ENCODE measurements at regions not wholly inside any gene's neighbourhood (a gene's known extent, or its start where the extent isn't known, plus 50 kb on each side); places are given as distances from the start of the nearest gene placed in this dataset.

DNA sequence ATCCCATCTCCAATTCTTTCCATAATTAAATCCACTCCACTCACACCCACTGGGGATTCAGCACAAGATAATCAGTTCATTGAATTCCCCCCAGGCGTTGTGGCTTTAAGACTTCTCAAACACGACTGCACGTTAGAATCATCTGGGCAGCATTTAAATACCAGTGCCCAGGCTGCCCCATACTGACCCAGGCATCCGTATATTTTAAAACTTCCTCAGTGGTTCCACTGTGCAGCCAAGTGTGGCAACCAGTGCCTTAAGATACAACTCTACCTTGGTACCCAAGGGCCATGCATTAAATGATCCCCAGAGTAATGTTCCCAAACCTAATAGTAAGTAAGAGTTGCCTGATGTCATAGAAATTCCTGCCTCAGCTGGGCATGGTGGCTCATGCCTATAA, 54.3 kb upstream of the BZW1 start:
- Histone ChIP-seq H3K4me1 (ENCODE audit: insufficient read depth, poor library complexity, severe bottlenecking) (peaks cover 49% of the 10 kb centered on the region), H3K27ac (ENCODE audit: poor library complexity, severe bottlenecking) (peak overlapping the region; percentile 96), H3K9me3 (ENCODE audit: severe bottlenecking) (no peaks in the 10 kb centered on the region), H3K27me3 (ENCODE audit: insufficient read depth, poor library complexity, severe bottlenecking) (no peaks in the 10 kb centered on the region), H3K36me3 (ENCODE audit: low read depth) (no peaks in the 10 kb centered on the region), H3K4me3 (ENCODE audit: severe bottlenecking) (no peak overlapping the region)
- TF ChIP-seq, protein P1, sequence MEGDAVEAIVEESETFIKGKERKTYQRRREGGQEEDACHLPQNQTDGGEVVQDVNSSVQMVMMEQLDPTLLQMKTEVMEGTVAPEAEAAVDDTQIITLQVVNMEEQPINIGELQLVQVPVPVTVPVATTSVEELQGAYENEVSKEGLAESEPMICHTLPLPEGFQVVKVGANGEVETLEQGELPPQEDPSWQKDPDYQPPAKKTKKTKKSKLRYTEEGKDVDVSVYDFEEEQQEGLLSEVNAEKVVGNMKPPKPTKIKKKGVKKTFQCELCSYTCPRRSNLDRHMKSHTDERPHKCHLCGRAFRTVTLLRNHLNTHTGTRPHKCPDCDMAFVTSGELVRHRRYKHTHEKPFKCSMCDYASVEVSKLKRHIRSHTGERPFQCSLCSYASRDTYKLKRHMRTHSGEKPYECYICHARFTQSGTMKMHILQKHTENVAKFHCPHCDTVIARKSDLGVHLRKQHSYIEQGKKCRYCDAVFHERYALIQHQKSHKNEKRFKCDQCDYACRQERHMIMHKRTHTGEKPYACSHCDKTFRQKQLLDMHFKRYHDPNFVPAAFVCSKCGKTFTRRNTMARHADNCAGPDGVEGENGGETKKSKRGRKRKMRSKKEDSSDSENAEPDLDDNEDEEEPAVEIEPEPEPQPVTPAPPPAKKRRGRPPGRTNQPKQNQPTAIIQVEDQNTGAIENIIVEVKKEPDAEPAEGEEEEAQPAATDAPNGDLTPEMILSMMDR (IDR thresholded peaks at IDR 0.05; ENCODE audit: poor library complexity, severe bottlenecking): no peak
- DNase-seq (ENCODE audit: low spot score) (no peak), ATAC-seq (ENCODE audit: low read depth) (peak; percentile 1; the same call in 1 of the 3 replicates)

DNA sequence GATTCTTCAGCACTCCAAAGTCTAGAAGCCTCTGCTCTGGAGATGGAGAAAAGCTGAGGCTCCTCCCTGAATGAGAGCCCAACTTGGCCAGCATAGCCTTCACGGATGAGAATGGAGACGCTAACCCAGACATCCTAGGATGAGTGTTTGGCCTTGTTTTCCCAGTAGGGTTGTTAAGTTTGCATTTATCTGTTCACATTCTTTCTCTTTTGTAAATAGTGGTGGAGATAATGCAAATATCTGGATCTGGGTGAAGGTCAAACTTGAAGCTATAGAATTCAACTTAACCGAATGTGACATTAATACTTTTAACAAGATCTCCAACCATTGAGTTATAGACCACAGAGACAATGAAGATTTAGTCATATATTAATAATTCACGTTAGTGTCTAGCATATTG, 53.4 kb upstream of the BZW1 start:
- no peaks in the 10 kb centered on the region for H3K27me3 ChIP-seq (ENCODE audit: insufficient read depth, poor library complexity, severe bottlenecking)
- DNase-seq (ENCODE audit: low spot score) (no peak), ATAC-seq (ENCODE audit: low read depth) (no peak)
- H3K9me3 ChIP-seq (ENCODE audit: severe bottlenecking): no peaks in the 10 kb centered on the region
- peaks cover 58% of the 10 kb centered on the region for H3K4me1 ChIP-seq (ENCODE audit: insufficient read depth, poor library complexity, severe bottlenecking)
- no peak overlapping the region for H3K4me3 ChIP-seq (ENCODE audit: severe bottlenecking)
- TF ChIP-seq, protein P1 (IDR thresholded peaks at IDR 0.05; ENCODE audit: poor library complexity, severe bottlenecking): no peak
- peak overlapping the region; percentile 96 for H3K27ac ChIP-seq (ENCODE audit: poor library complexity, severe bottlenecking)
- H3K36me3 ChIP-seq (ENCODE audit: low read depth): no peaks in the 10 kb centered on the region

DNA sequence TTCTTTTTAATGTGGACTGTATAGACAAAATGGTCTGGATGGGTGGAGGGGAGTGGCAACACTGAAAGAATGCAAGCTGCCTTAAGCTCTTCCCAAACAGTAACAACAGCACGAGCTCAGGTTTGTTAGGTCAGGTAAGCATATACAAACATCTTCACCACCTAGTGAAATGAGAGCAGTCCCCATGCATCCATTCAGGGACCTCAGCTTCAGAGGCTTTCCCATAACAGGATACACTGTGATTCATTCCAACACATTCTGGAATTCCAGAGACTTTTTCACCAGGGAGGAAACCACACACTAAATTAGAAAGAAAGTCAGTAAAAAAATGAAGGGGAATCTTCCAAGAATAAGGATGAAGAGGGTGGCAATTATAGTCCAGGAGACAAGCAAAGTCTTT, 50.4 kb upstream of the BZW1 start:
- H3K4me1 ChIP-seq (ENCODE audit: insufficient read depth, poor library complexity, severe bottlenecking): peaks cover 67% of the 10 kb centered on the region
- TF ChIP-seq, protein P1 (IDR thresholded peaks at IDR 0.05; ENCODE audit: poor library complexity, severe bottlenecking): no peak
- ATAC-seq (ENCODE audit: low read depth) (no peak), DNase-seq (ENCODE audit: low spot score) (no peak)
- H3K9me3 ChIP-seq (ENCODE audit: severe bottlenecking): no peaks in the 10 kb centered on the region
- peak overlapping the region; percentile 96 for H3K27ac ChIP-seq (ENCODE audit: poor library complexity, severe bottlenecking)
- no peaks in the 10 kb centered on the region for H3K27me3 ChIP-seq (ENCODE audit: insufficient read depth, poor library complexity, severe bottlenecking)
- no peaks in the 10 kb centered on the region for H3K36me3 ChIP-seq (ENCODE audit: low read depth)
- H3K4me3 ChIP-seq (ENCODE audit: severe bottlenecking): no peak overlapping the region

Data from RWPE2 (cell line).